MM.1S (cell line): ENCODE measurements at regions not wholly inside any gene's neighbourhood (a gene's known extent, or its start where the extent isn't known, plus 50 kb on each side); places are given as distances from the start of the nearest gene placed in this dataset.

Experiments used
- CTCF ChIP-seq: fragments of 300-600 bp; sonication (generic); IDR thresholded peaks from 2 replicates; pipeline ENCODE4 v1.5.1; 2016; ENCODE audit warnings: antibody characterized with exemption, low read length, mixed read lengths
- EZH2 ChIP-seq: fragments of 300-600 bp; sonication (generic); optimal IDR thresholded peaks from 2 replicates; pipeline ENCODE3; 2017; ENCODE audit warnings: low read depth, mild to moderate bottlenecking, antibody characterized with exemption, low read length, mixed read lengths
- EZH2phosphoT487 ChIP-seq: fragments of 300-600 bp; sonication (generic); IDR thresholded peaks from 2 replicates; pipeline ENCODE4 v1.6.1; 2018; ENCODE audit warnings: antibody characterized with exemption, low read length

GRCh38 chr2:217249121-217250012 lies 389.5 kb upstream of the TNP1 start:
- TF ChIP-seq CTCF, result no peak
- TF ChIP-seq EZH2, result no peak
- no peak for TF ChIP-seq EZH2phosphoT487
